HG02885 (cell line): ENCODE measurements at regions not wholly inside any gene's neighbourhood (a gene's known extent, or its start where the extent isn't known, plus 50 kb on each side); places are given as distances from the start of the nearest gene placed in this dataset.

ENCODE experiments used
- ATAC-seq: cut with Tn5 transposase; IDR thresholded peaks from one replicate; pipeline ENCODE4 v1.9.1; 2021; ENCODE audit warnings: mild to moderate bottlenecking; ENCODE audit not compliant: unreplicated experiment, poor library complexity

DNA sequence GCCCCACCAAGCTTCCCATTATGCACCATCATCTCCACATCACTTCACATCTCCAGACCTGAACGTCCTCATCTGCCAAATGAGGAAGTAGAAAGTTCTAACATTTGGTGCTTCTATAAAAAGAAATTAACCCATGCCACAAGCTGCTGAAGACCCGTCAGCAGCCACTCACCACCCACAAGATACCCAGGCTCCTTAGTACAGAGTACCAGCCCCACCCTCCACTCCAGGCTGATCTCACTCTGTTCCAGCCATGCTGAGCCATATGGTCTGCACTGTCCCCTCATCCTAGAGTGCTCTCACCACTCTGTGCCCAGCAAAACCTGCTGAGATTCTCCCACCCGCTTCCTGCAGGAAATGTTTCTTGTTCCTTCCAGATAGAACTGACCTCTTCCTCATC is 240.8 kb upstream of the PPARGC1A start:
- ATAC-seq, result no peak

DNA sequence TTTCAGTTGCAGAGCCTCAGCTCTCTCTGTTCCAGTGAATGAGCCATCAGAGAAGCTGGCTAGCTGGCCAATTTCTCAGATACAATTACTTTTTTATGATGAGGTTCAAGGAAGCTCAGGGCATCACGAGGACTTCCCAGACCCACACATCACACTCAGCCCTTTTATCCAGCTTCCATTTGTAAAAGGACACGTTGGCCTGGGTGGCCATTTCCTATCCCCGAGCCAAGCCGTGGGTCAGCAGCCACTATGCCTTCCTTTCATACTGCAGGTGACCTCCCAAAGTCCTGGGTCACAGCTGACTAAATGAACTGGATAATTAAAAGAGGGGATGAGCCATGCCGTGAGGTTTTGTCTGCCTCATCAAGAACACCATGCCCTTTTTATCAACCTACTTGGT is 236.9 kb upstream of the PPARGC1A start:
- ATAC-seq, result no peak

DNA sequence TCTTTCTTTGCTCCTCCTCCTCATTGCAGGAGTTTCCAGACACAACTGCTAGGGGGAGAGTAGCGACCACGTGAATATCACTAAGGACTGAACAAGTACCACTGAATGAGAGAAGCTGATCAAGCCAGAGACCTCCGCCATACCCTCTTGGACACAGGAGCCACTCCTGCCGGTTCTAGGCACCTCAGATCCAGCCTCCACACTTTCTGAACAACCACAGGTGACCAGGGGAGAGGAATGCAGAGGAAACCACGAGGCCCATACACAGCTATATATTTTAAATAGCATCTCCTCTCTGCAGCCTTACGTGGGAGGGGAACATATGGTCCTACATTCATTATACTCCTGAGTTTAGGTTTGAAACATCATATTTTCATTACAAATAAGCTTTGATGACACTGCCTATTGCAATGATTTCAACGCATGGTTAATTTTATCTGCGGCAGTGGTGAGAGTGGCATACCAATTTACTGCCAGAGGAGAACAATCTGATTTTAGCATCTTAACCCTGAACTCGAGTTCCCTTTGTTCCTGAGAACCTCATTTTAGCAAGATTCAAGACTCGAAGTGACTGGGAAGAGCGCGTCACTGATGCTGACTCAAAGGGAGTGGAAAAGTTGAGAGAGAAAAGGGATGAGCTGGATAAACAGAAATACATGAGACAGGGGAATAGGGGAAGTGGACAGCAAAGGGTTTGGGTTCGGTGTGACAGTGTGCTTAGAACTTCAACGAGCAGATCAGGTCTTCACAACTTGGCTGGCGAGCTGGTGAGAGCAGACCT is 231.7 kb upstream of the PPARGC1A start:
- no peak for ATAC-seq

- ATAC-seq, result no peak
These were observed 228.1 kb upstream of the PPARGC1A start for GRCh38 chr4:24117975-24118374.

DNA sequence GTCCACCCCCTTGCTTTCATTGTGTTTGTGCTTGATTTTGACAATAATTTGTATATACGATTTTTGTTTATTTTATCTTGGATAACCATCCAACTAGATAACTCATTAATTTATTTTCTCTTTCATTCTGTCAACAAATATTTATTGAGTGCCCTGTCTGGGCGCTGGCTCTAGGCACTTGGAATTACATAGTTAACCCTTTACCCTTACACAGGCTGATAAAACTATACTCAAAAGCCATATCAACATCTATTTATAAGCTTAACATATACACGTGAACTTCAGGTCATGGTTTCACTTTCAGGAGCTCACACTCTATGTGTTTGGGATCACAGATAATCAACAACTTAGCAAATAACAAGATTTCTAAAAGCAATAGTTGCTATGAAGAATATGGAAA is 226.3 kb upstream of the PPARGC1A start:
- ATAC-seq, result no peak

DNA sequence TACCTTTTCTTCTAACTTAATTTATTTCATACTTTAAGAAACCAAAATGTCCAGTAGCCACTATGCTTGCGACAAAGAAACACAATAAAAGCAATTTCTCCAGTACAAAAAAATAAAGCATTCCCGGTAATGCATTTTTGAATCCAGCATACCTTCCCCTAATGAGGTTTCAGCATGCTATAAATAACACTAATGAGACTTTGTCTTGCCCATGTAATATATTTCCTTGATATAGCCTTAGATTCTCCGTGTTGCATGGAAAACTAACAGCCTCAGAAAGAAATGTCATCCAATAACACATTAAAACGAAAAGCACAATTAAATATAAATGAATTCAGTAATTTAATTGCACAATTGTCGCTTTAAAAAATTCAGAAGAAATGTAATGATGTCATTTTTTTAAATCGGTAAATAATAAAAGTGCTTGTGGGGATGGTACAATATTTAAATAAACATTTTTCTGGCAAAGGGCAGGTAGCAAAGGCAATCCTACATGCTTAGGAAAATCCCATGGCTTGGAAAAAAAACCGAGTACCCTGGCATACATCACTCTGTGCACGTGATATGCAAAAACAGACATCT is 225.2 kb upstream of the PPARGC1A start:
- ATAC-seq, result no peak

GRCh38 chr4:24114444-24114843 is 224.6 kb upstream of the PPARGC1A start:
- ATAC-seq, result no peak

GRCh38 chr4:24112466-24112865 is 222.6 kb upstream of the PPARGC1A start:
- no peak for ATAC-seq

DNA sequence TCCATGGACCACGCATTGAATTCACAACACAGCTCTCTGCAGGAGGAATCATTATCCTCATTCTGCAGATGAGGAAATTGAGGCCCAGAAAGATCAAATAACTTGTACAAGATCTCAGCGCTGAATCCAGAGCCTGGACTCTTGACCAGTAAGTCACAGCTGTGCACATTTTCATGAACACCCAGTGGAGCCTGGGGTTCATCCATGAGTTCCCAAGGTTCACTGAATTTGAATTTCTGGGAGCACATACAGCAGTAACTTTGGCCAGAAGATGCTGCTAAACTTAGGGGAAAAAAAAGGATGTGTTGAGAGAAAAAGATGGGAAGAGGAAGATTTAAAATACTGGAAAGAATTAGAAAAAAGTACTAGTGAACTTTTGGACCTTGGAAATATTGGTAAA is 218.7 kb upstream of the PPARGC1A start:
- ATAC-seq, result no peak

- no peak for ATAC-seq
These were observed 215.6 kb upstream of the PPARGC1A start for GRCh38 chr4:24105327-24106038.

DNA sequence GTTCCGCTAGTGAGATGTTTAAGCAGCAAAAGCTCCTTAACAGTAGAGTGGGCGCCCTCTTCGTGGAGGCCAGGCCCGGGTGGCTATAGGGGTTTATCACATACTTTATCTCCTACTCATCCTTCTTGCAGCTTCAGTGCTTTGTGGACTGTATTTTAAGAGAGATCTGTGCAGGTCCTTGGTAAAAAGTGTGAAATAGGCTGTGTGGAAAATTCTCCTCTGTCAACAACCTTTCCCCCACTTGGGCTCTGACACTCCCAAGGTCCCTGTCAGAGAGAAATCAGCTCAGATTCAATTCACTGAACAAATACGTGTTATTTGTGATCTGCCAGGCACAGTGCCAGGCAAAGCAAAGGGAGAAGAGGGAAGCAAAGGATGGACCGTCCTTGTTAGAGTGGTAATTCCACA is 214.3 kb upstream of the PPARGC1A start:
- no peak for ATAC-seq

GRCh38 chr4:24103434-24104157 is 213.7 kb upstream of the PPARGC1A start:
- no peak for ATAC-seq

DNA sequence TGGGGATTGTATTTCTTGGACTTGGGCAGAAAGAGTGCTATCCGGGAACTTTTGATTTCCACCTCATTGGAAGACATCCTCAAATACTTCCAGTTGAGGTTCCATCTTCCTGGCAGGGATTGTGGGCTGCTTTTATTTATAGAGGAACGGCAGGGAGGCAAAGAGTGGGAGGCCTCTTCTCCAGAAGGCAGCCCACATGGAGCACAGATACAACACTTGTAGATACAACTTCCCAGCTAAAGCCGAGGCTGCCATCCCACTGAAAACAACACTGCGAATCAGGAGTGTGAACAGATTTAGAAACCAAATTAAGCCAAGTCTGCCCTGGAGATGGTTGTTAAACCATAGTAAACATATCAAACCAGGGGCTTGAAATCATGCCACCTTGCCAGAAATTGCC is 212.8 kb upstream of the PPARGC1A start:
- ATAC-seq, result no peak

DNA sequence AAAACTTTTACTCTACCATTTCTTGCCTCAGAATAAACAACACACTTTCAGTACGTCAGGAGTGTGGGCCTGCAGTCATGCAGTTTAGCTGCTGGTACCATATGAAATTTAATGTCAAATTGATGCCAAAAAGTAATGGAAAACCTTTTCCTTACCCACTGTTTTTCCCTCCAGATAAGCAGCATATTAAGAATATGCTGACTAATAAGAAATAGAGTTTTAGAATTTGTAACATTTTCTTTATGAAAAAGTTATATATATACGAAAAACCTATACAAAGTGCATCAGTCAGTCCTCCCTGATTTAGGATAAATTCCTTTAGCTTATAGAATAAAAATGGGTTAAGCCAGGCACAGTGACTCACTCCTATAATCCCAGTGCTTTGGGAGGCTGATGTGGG is 206.8 kb upstream of the PPARGC1A start:
- no peak for ATAC-seq

DNA sequence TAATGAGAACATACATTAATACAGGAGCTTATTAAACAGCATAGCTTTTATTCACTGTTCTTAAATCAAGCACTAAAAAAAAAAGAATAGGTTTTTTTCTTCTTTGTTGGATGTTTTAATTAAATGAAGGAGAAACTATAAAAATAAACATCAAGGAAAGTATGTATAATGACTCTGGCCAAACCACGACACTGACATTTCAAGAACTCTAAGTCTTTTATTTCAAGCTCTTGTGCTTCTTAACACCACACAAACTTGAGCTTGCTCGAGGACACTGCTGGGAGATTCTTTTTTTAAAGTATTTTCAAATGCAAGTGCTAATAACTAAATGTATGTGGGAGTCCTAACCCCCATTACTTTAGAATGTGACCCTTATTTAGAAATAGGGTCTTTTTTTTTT is 204.9 kb upstream of the PPARGC1A start:
- ATAC-seq, result no peak

GRCh38 chr4:24093446-24093845 is 203.6 kb upstream of the PPARGC1A start:
- no peak for ATAC-seq

- no peak for ATAC-seq
These were observed 201.9 kb upstream of the PPARGC1A start for GRCh38 chr4:24091639-24092233.

GRCh38 chr4:24089851-24090534 is 200.1 kb upstream of the PPARGC1A start:
- no peak for ATAC-seq

GRCh38 chr4:24080871-24081270 is 191.0 kb upstream of the PPARGC1A start:
- no peak for ATAC-seq

DNA sequence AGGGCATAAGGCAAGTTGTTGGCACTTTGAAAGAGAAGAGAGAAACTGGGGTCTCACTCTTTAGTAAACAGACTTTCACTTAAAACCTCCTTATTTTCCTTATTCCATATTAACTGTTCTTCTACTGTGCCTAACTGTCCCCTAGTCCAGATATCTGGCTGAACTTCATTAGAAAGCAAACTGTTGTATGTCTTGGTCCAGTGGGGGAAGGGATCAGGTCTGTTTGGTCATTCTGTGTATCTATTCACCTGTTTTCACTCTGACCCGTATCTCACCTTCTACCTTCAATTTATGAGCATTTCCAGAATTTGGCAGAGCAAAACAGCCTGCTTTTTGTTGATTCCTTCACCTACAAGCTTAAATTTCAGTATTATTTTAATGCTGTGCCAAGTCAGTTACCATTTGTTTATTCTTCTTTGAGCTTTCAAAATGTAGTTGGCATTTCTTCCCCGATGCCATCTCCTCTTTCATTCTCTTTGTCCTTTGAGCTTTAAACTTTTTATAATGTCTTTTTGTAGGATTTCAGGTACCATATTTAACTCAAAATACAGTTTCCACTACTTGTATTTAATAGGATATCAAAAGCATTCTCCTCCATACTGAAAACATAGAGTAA is 188.6 kb upstream of the PPARGC1A start:
- no peak for ATAC-seq
